Liver (tissue), 8 donors: ENCODE measurements at regions not wholly inside any gene's neighbourhood (a gene's known extent, or its start where the extent isn't known, plus 50 kb on each side); places are given as distances from the start of the nearest gene placed in this dataset.

ENCODE experiments used
- DNase-seq: peaks from one replicate; pipeline ENCODE4 v3.0.0-alpha.2; 2017; ENCODE audit warnings: low spot score
- H3K27ac ChIP-seq, 2 donors: one replicate each; pipeline ENCODE4 v1.7.0; 2013; ENCODE audit warnings: inconsistent platforms in 2 of 2, low read length in 2 of 2, control low read depth in 1 of 2, low read depth in 1 of 2, mild to moderate bottlenecking in 1 of 2
- H3K27me3 ChIP-seq, 4 donors: one replicate each; pipeline versions ENCODE4 v1.6.1 to v1.7.0; 2013; ENCODE audit warnings: low read length in 3 of 4, inconsistent platforms in 1 of 4, mild to moderate bottlenecking in 1 of 4, moderate library complexity in 1 of 4; ENCODE audit not compliant: control insufficient read depth in 4 of 4, insufficient read depth in 4 of 4
- H3K36me3 ChIP-seq, 4 donors: one replicate each; pipeline versions ENCODE4 v1.6.1 to v1.7.0; 2013; ENCODE audit warnings: low read length in 3 of 4, mild to moderate bottlenecking in 3 of 4, low read depth in 1 of 4, moderate library complexity in 1 of 4; ENCODE audit not compliant: control insufficient read depth in 4 of 4, insufficient read depth in 3 of 4
- H3K4me1 ChIP-seq, 4 donors: one replicate each; pipeline versions ENCODE4 v1.6.1 to v1.7.0; 2013; ENCODE audit warnings: low read length in 3 of 4, mild to moderate bottlenecking in 3 of 4, moderate library complexity in 1 of 4; ENCODE audit not compliant: control insufficient read depth in 4 of 4, insufficient read depth in 4 of 4
- H3K4me3 ChIP-seq, 3 donors: one replicate each; pipeline versions ENCODE4 v1.6.1 to v1.7.0; 2013; ENCODE audit warnings: low read length in 3 of 3, control low read depth in 1 of 3, low read depth in 1 of 3, mild to moderate bottlenecking in 1 of 3
- H3K9ac ChIP-seq, 2 donors: one replicate each; pipeline ENCODE4 v1.7.0; 2013; ENCODE audit warnings: low read length in 2 of 2, mild to moderate bottlenecking in 2 of 2, moderate library complexity in 2 of 2, control low read depth in 1 of 2, low read depth in 1 of 2
- H3K9me3 ChIP-seq, 4 donors: one replicate each; pipeline versions ENCODE4 v1.6.1 to v1.7.0; 2013; ENCODE audit warnings: low read length in 3 of 4; ENCODE audit not compliant: control insufficient read depth in 4 of 4
- CTCF ChIP-seq: fragments of 150-350 bp; IDR thresholded peaks from 2 replicates; pipeline ENCODE4 v1.5.1; 2017; ENCODE audit warnings: improper control_type of control experiment, low read depth, low read length; ENCODE audit not compliant: missing input control
- EGR1 ChIP-seq, 2 donors: IDR thresholded peaks; 2 replicates each; pipeline ENCODE4 v1.6.1; 2016 to 2018; ENCODE audit warnings: antibody characterized with exemption in 2 of 2, low read depth in 2 of 2
- FOXA2 ChIP-seq: IDR thresholded peaks from 2 replicates; pipeline ENCODE4 v1.6.1; 2016; ENCODE audit warnings: antibody characterized with exemption
- GABPA ChIP-seq, 2 donors: IDR thresholded peaks in 1 of 2; conservative IDR thresholded peaks in 1 of 2; 2 replicates each; pipeline ENCODE4 v1.6.1; 2016; ENCODE audit warnings: antibody characterized with exemption in 2 of 2, mild to moderate bottlenecking in 1 of 2, moderate library complexity in 1 of 2
- HNF4A ChIP-seq, 2 donors: conservative IDR thresholded peaks; 2 replicates each; pipeline ENCODE4 v1.6.1; 2016; ENCODE audit warnings: antibody characterized with exemption in 2 of 2, mild to moderate bottlenecking in 2 of 2
- HNF4G ChIP-seq: IDR thresholded peaks from 2 replicates; pipeline ENCODE4 v1.6.1; 2016; ENCODE audit warnings: antibody characterized with exemption
- JUND ChIP-seq, 2 donors: IDR thresholded peaks; 2 replicates each; pipeline ENCODE4 v1.6.1; 2016; ENCODE audit warnings: antibody characterized with exemption in 2 of 2
- MAX ChIP-seq: IDR thresholded peaks from 2 replicates; pipeline ENCODE4 v1.6.1; 2016; ENCODE audit warnings: antibody characterized with exemption
- NR2F2 ChIP-seq: IDR thresholded peaks from 2 replicates; pipeline ENCODE4 v1.6.1; 2016; ENCODE audit warnings: antibody characterized with exemption
- RAD21 ChIP-seq, 2 donors: IDR thresholded peaks; 2 replicates each; pipeline ENCODE4 v1.6.1; 2016; ENCODE audit warnings: antibody characterized with exemption in 2 of 2, mild to moderate bottlenecking in 2 of 2
- REST ChIP-seq: IDR thresholded peaks from 2 replicates; pipeline ENCODE4 v1.6.1; 2016; ENCODE audit warnings: antibody characterized with exemption, mild to moderate bottlenecking
- RXRA ChIP-seq, 2 donors: IDR thresholded peaks; 2 replicates each; pipeline ENCODE4 v1.6.1; 2017 to 2018; ENCODE audit warnings: antibody characterized with exemption in 2 of 2, mild to moderate bottlenecking in 1 of 2
- SP1 ChIP-seq: IDR thresholded peaks from 2 replicates; pipeline ENCODE4 v1.6.1; 2018; ENCODE audit warnings: antibody characterized with exemption, mild to moderate bottlenecking
- TAF1 ChIP-seq: conservative IDR thresholded peaks from 2 replicates; pipeline ENCODE4 v1.6.1; 2016; ENCODE audit warnings: antibody characterized with exemption, mild to moderate bottlenecking
- YY1 ChIP-seq: IDR thresholded peaks from 2 replicates; pipeline ENCODE4 v1.6.1; 2016; ENCODE audit warnings: antibody characterized with exemption, mild to moderate bottlenecking
- ZBTB33 ChIP-seq: IDR thresholded peaks from 2 replicates; pipeline ENCODE4 v1.6.1; 2016; ENCODE audit warnings: antibody characterized with exemption
- WGBS: extraction: QIAGEN DNeasy Blood & Tissue Kit; methylation state at CpG from one replicate; pipeline ENCODE4 v1.1.7; 2013; 5-methylcytosine and 5-hydroxymethylcytosine counted together
- donor health status: healthy.
- donor health status: healthy.
- donor health status: healthy.
- donor health status: healthy.
- donor health status: healthy.

- H3K4me1 ChIP-seq = no peaks in the 10 kb centered on the region
- H3K4me3 ChIP-seq = no peak overlapping the region
- no peak overlapping the region for H3K9ac ChIP-seq
- no peak overlapping the region for H3K27ac ChIP-seq
- no peaks in the 10 kb centered on the region for H3K36me3 ChIP-seq
- TF ChIP-seq JUND (IDR thresholded peaks at IDR 0.05) (no peak), SP1 (no peak), REST (no peak), FOXA2 (no peak), HNF4A (conservative IDR thresholded peaks at IDR 0.05) (no peak), ZBTB33 (no peak), RAD21 (IDR thresholded peaks at IDR 0.05) (no peak), GABPA (IDR thresholded peaks at IDR 0.05 in 1 of 2, conservative IDR thresholded peaks at IDR 0.05 in 1 of 2) (no peak), EGR1 (IDR thresholded peaks at IDR 0.05; ENCODE audit: low read depth in 2 of 2) (no peak), MAX (no peak), TAF1 (no peak), HNF4G (no peak), RXRA (IDR thresholded peaks at IDR 0.05) (no peak)
- peaks cover 0 to 3% (median 0%) of the 10 kb centered on the region in 4 donors for H3K27me3 ChIP-seq
- no peak for DNase-seq
- WGBS = 37% methylated on average over 5 of the region's 5 CpGs
- H3K9me3 ChIP-seq = peaks cover 0 to 2% (median 0%) of the 10 kb centered on the region in 4 donors
Measured at GRCh38 chr4:189780391-189780790, 160.3 kb upstream of the FRG1 start.

- Histone ChIP-seq H3K36me3 (no peaks in the 10 kb centered on the region), H3K27ac (no peak overlapping the region), H3K4me1 (no peaks in the 10 kb centered on the region), H3K9me3 (peaks cover 0 to 2% (median 0%) of the 10 kb centered on the region in 4 donors), H3K4me3 (no peak overlapping the region), H3K9ac (no peak overlapping the region), H3K27me3 (peaks cover 0 to 7% (median 0%) of the 10 kb centered on the region in 4 donors)
- DNase-seq = no peak
- no peak for TF ChIP-seq NR2F2
- no peak for TF ChIP-seq JUND (IDR thresholded peaks at IDR 0.05)
- TF ChIP-seq TAF1 = no peak
- no peak for TF ChIP-seq HNF4G
- no peak for TF ChIP-seq YY1
- no peak for TF ChIP-seq SP1
- no peak for TF ChIP-seq EGR1 (IDR thresholded peaks at IDR 0.05; ENCODE audit: low read depth in 2 of 2)
- no peak for TF ChIP-seq RXRA (IDR thresholded peaks at IDR 0.05)
- TF ChIP-seq ZBTB33 = no peak
- no peak for TF ChIP-seq CTCF
- no peak for TF ChIP-seq MAX
- no peak for TF ChIP-seq REST
- no peak for TF ChIP-seq FOXA2
Measured at GRCh38 chr4:189784651-189785050, 156.0 kb upstream of the FRG1 start.
